ENCODE measurements at regions not wholly inside any gene's neighbourhood (a gene's known extent, or its start where the extent isn't known, plus 50 kb on each side); places are given as distances from the start of the nearest gene placed in this dataset.

- no peak for DNase-seq (ENCODE audit: unreplicated experiment)
- Mint-ChIP-seq H3K4me3 (ENCODE audit: unreplicated experiment) (no peak overlapping the region), H3K27ac (ENCODE audit: low read depth, unreplicated experiment) (peak overlapping the region; percentile 75), H3K9me3 (ENCODE audit: unreplicated experiment) (no peaks in the 10 kb centered on the region), H3K27me3 (ENCODE audit: insufficient read depth, unreplicated experiment) (no peaks in the 10 kb centered on the region), H3K4me1 (ENCODE audit: insufficient read depth, unreplicated experiment) (peaks cover 30% of the 10 kb centered on the region), H3K36me3 (ENCODE audit: insufficient read depth, unreplicated experiment) (no peaks in the 10 kb centered on the region)
- intact Hi-C loops (cut with micrococcal nuclease): loop anchor here (5.0 to 10.0 kb wide), 4 partner anchors 158 to 1043 kb away; no protein-coding TSS in a partner anchor
- BruUV-seq (replicated peaks): no TSS peak
- ChIA-PET CTCF (interaction anchor here (0.6 to 1.0 kb wide), 3 partner anchors 17 to 1051 kb away, joined by 3 to 4 read pairs (median 3); no protein-coding TSS in a partner anchor), POLR2A (interaction anchor here (0.7 to 1.1 kb wide), 4 partner anchors 13 to 68 kb away, joined by 3 to 5 read pairs (median 4); no protein-coding TSS in a partner anchor)
- TF ChIP-seq CTCF (IDR thresholded peaks at IDR 0.05; ENCODE audit: unreplicated experiment): no peak
Observed at GRCh38 chr2:145750612-145751011, 1230.7 kb upstream of the ZEB2 start.

GRCh38 chr2:145750144-145750543 lies 1230.2 kb upstream of the ZEB2 start:
- Mint-ChIP-seq H3K4me1 (ENCODE audit: insufficient read depth, unreplicated experiment) (peaks cover 32% of the 10 kb centered on the region), H3K27me3 (ENCODE audit: insufficient read depth, unreplicated experiment) (no peaks in the 10 kb centered on the region), H3K4me3 (ENCODE audit: unreplicated experiment) (no peak overlapping the region), H3K27ac (ENCODE audit: low read depth, unreplicated experiment) (peak overlapping the region; percentile 75), H3K36me3 (ENCODE audit: insufficient read depth, unreplicated experiment) (no peaks in the 10 kb centered on the region), H3K9me3 (ENCODE audit: unreplicated experiment) (no peaks in the 10 kb centered on the region)
- TF ChIP-seq CTCF (IDR thresholded peaks at IDR 0.05; ENCODE audit: unreplicated experiment): no peak
- ChIA-PET POLR2A (interaction anchor here (0.5 to 0.9 kb wide), 3 partner anchors 12 to 149 kb away, joined by 3 to 4 read pairs (median 3); no protein-coding TSS in a partner anchor), CTCF (interaction anchor here (1.0 kb wide), 1 partner anchor 92 kb away, joined by 3 read pairs; no protein-coding TSS in a partner anchor)
- intact Hi-C loops (cut with micrococcal nuclease): loop anchor here (5.0 to 10.0 kb wide), 4 partner anchors 158 to 1043 kb away; no protein-coding TSS in a partner anchor
- BruUV-seq (replicated peaks): no TSS peak
- DNase-seq (ENCODE audit: unreplicated experiment): no peak

- Mint-ChIP-seq H3K27me3 (ENCODE audit: insufficient read depth, unreplicated experiment) (no peaks in the 10 kb centered on the region), H3K36me3 (ENCODE audit: insufficient read depth, unreplicated experiment) (no peaks in the 10 kb centered on the region), H3K27ac (ENCODE audit: low read depth, unreplicated experiment) (peak overlapping the region; percentile 75), H3K4me1 (ENCODE audit: insufficient read depth, unreplicated experiment) (peaks cover 36% of the 10 kb centered on the region), H3K9me3 (ENCODE audit: unreplicated experiment) (no peaks in the 10 kb centered on the region), H3K4me3 (ENCODE audit: unreplicated experiment) (no peak overlapping the region)
- intact Hi-C loops (cut with micrococcal nuclease): no loop called here
- no peak for TF ChIP-seq CTCF (IDR thresholded peaks at IDR 0.05; ENCODE audit: unreplicated experiment)
- no peak for DNase-seq (ENCODE audit: unreplicated experiment)
- BruUV-seq (replicated peaks): no TSS peak
- CTCF ChIA-PET: interaction anchor here (1.0 kb wide), 1 partner anchor 93 kb away, joined by 3 read pairs; no protein-coding TSS in a partner anchor
- POLR2A ChIA-PET: interaction anchor here (0.5 to 0.9 kb wide), 2 partner anchors 12 to 149 kb away, joined by 3 to 4 read pairs; no protein-coding TSS in a partner anchor
Observed at GRCh38 chr2:145749556-145749955, 1229.6 kb upstream of the ZEB2 start.

GRCh38 chr2:145748927-145749326 lies 1229.0 kb upstream of the ZEB2 start:
- intact Hi-C loops (cut with micrococcal nuclease): no loop called here
- no TSS peak for BruUV-seq (replicated peaks)
- Mint-ChIP-seq H3K4me3 (ENCODE audit: unreplicated experiment) (no peak overlapping the region), H3K9me3 (ENCODE audit: unreplicated experiment) (no peaks in the 10 kb centered on the region), H3K27me3 (ENCODE audit: insufficient read depth, unreplicated experiment) (no peaks in the 10 kb centered on the region), H3K27ac (ENCODE audit: low read depth, unreplicated experiment) (no peak overlapping the region), H3K4me1 (ENCODE audit: insufficient read depth, unreplicated experiment) (peaks cover 36% of the 10 kb centered on the region), H3K36me3 (ENCODE audit: insufficient read depth, unreplicated experiment) (no peaks in the 10 kb centered on the region)
- CTCF ChIA-PET: interaction anchor here (1.0 kb wide), 1 partner anchor 94 kb away, joined by 3 read pairs; no protein-coding TSS in a partner anchor
- TF ChIP-seq CTCF (IDR thresholded peaks at IDR 0.05; ENCODE audit: unreplicated experiment): no peak
- POLR2A ChIA-PET: no interaction called here
- no peak for DNase-seq (ENCODE audit: unreplicated experiment)

Data from MCF 10A (cell line).